HG02870 (cell line): ENCODE measurements at regions not wholly inside any gene's neighbourhood (a gene's known extent, or its start where the extent isn't known, plus 50 kb on each side); places are given as distances from the start of the nearest gene placed in this dataset.
A peak's percentile ranks its signal among the peaks of the same experiment; 100 is the strongest.
"Not testable (repeated sequence)": the region's sequence is repeated elsewhere in the genome, so short reads cannot be mapped to it uniquely, and the experiment has no call there.

Experiments
- ATAC-seq: cut with Tn5 transposase; IDR thresholded peaks from one replicate; pipeline ENCODE4 v1.9.1; 2021; ENCODE audit warnings: mild to moderate bottlenecking, moderate library complexity; ENCODE audit not compliant: unreplicated experiment

DNA sequence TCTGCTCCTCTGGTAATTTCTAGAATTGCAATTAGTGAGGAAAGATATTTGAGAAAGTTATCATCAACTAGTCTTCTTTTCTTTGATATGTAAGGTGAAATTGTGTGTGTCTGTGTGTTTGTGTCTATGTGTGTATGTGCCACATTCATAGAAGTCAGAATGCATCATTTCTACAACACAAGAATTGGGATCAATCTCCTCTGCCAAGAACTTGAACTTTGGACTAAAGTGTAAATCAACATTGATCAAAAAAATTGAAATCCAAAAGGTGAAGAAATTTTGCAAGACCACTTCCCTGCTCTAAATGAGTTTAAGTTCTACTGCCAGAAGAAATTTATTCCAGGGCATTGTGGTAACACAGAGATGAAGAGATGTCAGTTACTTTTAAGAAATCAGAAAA is 1072.8 kb downstream of the GRM8 start:
- no peak for ATAC-seq

DNA sequence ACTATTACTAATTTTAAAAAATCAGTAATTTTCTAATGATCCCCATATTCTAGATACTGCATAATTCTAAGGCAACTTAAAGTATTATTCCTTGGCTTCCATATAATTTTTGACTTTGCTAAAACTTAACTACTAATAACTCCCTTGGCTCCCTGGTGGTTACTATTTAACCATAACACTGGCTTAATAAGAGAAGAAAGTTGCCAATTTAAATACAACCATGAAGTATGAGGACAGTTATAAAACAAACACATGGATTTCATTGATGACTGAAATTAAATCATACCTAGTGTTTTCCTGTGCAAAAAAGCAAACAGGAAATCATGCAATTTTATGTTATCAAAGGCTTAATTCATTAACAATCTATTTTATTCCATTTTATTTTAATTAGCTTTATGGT is 1073.9 kb downstream of the GRM8 start:
- no peak for ATAC-seq

DNA sequence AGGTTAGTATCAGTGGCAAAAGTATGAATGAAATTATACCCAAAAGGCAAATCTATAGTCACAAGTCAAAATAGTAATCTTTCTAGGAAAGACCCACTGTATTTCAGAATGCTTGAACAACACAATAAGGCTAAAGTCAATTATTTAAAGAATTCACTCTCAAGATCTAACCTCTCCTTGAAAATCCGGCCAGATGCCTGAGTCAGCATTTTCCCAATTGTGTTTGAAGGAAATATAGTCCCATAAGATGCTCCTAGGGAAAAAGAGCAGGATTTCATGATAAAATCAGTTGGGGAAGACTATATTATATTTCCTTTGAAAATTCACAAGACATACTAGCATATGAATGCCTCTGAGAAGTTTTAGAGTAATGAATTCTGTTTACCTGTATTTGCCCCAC is 1075.0 kb downstream of the GRM8 start:
- ATAC-seq, result no peak

DNA sequence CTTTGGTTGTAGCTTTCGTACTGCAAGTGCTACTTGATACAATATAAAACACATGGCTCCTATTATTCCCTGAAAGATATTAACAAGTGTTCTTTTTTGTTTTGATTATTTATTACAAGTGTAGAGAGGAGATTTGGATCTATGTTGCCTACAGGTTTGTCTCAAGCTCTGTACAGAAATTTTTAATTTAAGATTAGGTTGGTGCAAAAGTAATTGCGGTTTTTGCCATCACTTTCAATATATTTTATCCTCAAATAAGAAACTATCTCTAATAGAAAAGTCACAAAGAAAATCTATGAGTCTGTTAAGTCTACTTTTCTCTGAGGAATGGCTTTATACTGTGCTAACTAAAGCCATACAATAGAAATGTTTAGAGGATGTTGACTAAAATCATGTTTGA is 1086.1 kb downstream of the GRM8 start:
- ATAC-seq, result no peak

DNA sequence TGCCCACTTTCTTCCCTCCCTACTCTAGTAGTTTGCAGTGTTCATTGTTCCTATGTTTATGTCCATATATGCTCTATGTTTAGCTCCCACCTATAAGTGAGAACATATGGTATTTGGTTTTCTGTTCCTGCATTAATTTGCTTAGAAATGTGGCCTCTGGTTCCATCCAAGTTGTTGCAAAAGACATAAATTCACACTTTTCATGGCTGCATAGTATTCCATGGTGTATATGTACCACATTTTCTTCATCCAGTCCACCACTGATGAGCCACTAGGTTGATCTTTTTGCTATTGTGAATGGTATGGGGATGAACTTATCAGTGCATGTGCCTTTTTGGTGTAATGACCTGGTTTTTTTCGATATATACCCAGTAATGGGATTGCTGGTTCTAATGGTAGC is 1089.1 kb downstream of the GRM8 start:
- no peak for ATAC-seq

DNA sequence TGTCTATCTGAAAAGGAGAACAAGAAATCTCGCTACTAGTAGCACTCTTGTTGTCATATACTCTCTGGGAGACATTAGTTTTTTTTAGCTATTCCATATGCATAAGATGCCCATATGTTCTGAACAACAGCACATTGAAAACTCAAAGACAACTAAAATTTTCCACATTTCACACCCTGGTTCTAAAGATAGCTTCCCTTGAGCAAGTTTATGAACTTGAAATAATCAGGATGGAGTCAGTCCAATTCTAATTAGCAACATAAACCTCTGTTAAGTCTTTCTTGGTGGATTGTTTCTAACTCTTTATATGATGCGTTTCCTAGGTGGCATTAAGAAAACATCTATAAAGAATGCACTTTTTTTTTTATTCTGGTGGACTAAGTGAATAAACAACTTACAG is 1095.3 kb downstream of the GRM8 start:
- no peak for ATAC-seq

DNA sequence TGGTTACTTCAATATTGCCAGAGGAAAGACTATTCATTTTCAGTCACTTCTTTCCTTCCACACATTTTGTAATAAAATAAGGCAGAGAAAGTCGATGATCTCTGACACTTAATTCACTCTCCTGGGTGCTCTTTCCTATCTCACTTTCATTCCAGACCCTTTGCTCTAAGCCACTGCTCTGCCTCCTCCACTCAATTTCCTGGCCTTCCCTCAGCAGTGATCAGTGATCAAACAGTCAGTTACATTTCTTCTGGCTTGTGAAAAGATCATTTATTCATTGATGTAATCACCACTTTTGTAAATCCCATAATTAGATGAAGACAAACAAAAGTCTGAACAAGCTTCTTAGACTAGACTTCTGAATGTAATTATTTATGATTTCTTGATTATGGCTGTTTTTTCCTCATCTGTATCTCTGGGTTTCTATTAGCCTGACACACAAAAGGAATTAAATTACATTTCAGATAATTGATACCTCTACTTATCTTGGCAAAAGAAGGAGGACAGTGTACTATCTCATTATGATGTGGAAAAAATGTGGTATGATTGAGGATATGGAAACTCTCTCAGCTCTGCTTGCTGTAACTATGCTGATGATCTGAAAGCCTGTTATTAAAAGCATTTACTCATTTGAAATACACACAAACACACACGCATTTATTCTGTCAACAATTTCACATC is 1102.3 kb downstream of the GRM8 start:
- no peak for ATAC-seq

DNA sequence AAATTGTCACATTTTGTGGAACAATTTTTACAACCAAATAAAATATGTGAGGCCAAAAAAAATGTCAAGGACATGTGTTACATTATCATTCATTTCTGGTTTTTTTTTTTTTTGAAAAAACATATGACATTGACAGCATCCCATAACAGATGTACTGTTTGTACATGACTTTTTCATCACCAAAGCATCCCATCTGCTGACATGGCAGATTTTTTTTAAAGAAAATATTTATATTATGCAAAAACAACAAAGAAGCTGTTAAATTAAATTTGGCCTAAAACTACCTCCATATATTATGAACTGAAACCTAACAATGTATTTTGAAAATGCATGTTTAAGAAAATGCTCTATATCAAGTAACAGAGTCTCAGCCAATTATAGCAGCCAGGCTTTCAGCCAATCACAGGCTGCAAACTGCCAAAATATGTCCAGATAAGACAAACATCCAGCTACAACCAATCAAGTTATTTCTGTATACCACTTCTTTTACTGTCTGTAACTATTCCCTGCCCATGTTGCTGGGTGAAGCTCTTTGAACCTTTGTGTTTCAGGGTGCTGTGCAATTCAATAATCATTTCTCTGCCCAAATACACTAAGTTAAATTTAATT is 1111.8 kb downstream of the GRM8 start:
- ATAC-seq, result no peak

DNA sequence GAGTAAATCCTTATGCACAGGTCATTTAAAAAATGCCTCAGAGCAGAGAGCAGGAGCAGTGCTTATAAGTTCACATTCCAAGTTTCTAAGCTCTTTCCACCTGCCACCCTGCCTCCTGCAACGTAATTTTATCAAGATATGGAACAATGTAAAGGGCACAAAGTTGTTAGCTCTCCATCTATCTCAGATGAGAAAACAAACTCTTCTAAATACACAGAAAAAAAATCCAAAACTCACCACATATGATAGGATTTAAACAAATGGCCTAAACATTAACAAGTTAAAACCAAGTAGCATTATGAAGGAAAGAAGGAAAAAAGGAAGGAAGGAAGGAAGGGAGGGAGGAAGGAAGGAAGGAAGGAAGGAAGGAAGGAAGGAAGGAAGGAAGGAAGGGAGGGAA is 1132.8 kb downstream of the GRM8 start:
- ATAC-seq, result no peak

DNA sequence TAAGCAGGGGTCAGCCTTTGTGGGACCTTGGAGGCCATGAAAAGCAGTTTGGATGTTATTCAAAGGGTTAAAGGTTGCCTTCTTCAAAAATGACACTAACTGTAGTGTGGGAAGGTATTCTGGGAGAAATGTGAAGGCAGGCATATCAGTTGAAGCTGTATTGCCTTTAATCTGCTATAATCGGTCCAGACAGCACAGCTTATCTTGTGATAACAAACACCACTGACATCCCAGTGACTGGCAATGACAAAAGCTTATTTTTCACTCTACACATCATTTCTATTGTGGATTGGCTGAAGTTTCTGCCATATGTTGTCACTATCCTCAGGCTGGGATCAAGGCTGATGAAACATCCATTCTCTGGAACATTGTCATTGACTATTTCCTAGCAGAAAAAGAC is 1149.2 kb downstream of the GRM8 start:
- no peak for ATAC-seq

DNA sequence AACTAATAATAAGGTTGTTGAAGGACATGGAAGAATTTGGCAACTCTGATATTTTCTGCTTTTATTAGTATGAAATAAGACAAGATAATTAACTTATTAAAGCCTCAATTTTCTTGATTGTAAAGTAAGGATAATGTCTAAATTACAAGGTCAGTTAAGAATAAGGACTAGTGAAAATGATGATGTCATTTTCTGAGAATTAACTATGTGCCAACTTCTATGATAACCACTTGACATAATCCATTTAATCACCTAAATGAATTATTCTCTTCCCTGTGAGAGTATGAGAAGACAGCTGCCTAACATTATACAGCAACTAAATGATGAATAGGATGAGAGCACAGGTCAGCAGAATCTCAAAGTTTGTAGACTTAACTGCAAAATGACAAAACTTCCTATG is 1153.4 kb upstream of the POT1 start:
- no peak for ATAC-seq

DNA sequence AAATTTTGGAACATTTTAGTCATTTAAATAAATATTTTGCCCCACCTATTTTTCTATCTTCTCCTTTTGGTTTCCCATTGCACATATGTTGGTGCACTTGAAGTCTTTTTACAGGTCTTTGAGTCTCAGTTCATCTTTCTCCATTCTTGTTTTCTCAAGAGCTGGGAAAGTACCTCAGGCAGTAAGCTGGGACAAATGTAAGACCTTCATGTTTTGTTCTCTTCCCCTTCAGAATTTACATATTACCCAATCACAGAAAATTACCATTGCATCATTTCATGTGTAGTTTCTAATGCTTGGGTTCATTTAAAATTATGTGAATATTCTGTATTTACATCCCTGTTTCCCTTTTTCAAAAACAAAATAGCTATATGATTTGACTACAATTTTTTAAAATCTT is 1150.0 kb upstream of the POT1 start:
- peak; percentile 55 for ATAC-seq

DNA sequence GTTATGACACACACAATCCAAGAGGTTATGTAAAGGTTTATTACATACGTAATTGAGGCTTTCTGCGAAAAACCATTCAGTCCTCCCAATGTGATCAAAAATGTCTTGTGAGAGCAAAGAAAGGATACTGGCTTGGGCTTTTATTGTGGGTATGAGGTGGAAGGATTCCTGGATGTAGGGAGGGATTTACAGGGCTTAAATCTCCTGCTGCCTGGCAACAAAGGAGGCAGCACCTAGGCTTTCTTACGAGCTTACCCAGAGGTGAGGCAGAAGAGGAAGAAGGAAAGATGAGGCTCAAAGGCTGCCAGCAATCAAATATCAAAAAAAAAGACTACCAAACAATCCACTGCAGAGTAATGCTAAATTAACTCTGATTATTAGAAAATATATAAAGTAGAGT is 1149.5 kb upstream of the POT1 start:
- no peak for ATAC-seq

DNA sequence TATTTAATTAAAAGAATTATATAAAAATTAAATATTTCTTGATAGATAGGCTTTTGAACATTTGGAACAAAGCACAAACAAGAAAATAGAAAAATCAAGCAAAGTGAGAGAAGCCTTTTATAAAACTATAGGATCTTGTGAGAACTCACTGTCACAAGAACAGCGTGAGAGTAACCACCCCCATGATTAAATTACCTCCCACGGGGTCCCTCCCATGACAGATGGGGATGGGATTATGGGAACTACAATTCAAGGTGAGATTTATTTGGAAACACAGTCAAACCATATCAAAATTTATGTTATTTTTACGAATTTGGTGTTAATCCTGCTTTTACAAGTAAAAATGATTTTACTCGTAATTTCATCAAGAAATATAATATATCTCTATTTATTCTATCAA is 1136.1 kb upstream of the POT1 start:
- no peak for ATAC-seq

DNA sequence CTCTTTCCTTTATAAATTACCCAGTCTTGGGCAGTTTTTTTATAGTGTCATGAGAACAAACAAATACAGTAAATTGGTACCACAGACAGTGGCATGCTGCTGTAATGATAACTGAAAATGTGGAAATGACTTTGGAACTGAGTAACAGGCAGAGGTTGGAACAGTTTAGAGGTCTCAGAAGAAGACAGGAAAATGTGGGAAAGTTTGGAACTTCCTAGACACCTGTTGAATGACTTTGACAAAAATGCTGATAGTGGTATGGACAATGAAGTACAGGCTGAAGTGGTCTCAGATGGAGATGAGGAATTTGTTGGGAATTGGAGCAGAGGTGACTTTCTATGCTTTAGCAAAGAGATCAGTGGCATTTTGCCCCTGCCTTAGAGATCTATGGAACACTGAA is 1128.4 kb upstream of the POT1 start:
- no peak for ATAC-seq

DNA sequence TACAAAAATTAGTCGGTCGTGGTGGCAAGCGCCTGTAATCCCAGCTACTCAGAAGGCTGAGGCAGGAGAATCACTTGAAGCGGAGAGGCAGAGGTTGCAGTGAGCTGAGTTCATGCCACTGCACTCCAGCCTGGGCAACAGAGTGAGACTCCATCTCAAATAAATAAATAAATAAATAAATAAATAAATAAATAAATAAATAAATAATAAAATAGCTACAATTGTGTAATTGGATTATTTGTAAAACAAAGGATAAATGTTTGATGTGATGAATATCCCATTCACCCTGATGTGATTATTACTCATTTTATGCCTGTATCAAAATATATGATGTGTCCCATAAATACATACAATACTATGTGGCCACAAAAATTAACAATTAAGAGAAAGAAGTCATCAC is 1127.0 kb upstream of the POT1 start:
- ATAC-seq, result not testable (repeated sequence)

DNA sequence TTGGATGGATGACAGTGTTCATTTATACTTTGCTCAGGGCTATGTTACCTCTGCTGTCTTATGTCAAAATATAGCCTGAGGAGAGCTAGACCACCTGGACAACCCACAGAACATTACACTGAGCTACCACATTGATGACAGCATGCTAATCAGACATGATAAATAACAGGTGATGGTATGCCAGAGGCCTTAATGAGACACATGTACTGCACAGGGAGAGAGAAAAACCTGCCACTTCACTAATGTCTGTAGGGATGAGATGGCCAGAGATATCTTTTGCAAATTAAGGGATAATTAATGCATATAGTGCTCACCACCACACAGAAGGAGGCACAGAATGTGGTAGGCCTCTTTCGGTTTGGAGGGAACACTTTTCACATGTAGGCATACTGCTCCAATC is 1122.6 kb upstream of the POT1 start:
- no peak for ATAC-seq

DNA sequence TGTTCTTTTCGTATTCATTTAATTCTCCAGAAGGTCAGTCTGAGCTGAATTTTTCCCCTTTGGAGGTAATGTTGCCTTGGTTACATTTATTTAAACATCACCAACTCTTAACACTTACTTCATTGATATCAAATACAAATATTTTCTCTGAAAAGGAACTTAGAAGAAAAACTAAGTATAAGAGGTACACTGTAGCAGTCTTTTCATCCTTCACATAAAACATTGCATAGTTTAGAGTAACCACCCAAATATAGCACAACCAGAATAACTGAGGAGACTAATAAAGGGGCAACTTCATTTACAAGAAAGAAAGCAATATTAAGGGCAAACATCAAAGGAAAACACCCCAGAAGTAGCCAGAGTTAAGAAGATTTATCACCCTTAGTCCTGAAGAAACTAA is 1115.0 kb upstream of the POT1 start:
- ATAC-seq, result no peak

DNA sequence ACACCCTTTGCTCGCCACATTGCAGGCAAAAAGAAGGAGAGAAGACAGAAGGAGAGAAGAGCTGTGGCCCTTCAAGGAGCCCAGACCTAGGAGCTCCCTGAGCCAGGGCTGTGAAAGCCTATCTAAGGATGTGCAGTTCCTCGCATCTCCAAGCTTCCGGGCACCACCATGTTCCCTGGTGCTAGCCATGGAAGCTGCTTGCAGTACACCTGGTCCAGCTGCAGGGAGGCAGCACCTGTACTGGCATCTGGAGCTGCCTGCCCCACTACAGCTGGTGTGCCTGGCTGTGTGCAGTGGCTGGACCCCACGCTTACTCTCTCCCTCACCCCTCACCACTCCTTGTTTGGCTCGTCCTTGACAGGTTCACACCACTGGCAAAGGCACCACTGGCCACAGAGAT is 1111.8 kb upstream of the POT1 start:
- ATAC-seq, result no peak

DNA sequence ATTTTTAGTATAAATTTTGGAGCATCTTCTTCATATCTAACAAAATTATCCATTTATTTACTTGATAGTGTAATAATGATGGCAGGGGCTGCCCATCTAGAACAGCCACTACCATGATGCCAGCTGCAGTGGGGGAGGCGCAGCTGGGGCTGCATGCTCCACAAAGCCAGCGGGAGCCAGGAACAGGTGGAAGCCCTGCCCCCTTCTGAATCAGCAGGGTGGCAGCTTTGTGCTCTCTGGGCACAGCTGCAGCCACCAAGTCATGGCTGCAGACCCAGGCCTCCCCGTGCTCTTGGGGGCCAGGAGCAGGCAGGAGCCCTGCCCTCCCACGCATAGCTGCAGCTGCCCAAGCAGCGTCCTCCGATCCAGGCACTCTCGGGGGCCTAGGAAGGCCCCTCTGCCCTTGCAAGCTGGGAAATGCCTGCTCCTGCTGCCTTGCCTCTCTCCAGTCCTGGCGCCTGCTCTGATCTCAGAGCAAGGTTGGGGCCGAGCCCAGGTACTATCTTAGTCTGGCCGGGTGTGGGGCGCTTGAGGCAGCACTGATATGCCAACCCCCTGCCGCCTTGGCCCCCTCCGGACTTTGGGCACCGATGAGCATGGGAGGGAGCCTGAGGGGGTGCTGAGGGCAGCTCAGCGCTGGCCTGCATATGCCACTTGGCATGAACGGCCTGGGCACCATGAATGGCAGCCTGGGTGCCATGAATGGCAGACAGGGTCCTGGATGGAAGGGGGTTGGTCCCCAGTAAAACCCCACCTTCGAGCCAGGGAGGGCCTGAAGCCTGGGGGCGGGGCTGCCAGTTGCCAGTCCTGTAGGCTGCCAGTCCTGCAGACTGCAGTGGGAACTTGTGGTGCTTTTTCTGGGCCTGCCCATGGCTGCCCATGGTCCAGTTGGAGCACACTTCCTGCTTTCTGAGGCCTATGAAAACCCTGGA is 1110.8 kb upstream of the POT1 start:
- ATAC-seq, result no peak

DNA sequence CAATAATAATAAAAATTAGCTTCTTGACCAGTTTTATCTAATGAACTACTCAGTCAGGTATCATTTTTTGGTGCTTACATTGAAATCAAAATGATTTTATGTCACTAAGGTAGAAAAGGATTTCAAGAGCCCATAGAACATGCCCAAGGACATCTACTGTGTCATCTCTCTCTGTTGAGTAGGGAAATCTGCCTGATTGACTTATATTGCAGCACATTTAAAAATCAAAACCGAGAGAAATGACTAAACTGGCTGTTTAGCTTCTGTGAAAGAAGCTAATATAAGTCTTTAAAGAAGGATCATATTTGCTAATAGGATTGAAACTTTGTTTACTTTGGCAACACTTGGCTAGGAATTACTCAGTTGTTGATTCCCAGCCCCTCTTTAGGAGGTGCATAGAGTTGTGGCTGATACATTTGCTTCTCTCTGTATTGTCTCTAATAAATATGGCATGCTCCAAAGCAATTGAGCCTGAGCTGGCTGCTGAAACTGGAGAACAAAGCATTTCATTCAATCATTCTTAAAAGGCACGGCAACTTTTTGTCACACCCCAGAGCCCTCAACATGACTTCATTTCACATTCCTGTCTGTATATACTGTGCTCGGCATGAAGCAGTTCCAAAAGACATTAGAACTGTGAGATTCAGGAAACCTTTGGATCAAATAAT is 1096.9 kb upstream of the POT1 start:
- no peak for ATAC-seq

DNA sequence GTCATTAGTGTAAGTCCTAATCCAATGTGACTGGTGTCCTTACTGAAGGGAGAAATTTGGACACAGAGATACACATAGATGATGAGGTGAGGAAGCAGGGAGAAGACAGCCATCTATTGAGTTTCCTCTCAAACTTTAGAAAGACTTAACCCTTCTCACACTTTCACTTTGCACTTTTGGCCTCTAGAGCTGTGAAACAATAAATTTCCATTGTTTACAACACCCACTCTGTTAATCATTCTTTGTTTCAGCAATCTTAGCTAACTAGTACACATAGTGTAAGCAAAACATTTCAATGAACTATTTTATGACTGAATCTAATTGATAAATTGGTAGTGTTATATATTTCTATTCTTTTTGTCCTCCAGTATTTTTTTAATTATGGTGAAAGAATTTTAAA is 1092.8 kb upstream of the POT1 start:
- no peak for ATAC-seq
